Left lobe of liver (tissue), 2 donors: ENCODE measurements at regions not wholly inside any gene's neighbourhood (a gene's known extent, or its start where the extent isn't known, plus 50 kb on each side); places are given as distances from the start of the nearest gene placed in this dataset.

ENCODE experiments used
- ATAC-seq: fragments of 200-7000 bp; cut with Tn5 transposase; one replicate; pipeline ENCODE4 v1.9.1; 2020; ENCODE audit warnings: mild to moderate bottlenecking, moderate library complexity
- DNase-seq: peaks from one replicate; pipeline ENCODE4 v3.0.0-alpha.2; 2020; ENCODE audit warnings: low spot score
- donor health status: DM: no; HTN: no; CAD: no; lungs with moderate emphysema.
- donor health status: DM: no; HTN: yes; CAD: no.

GRCh38 chr9:89975630-89976029 lies 370.8 kb downstream of the GADD45G start:
- DNase-seq (no peak), ATAC-seq (no peak)

- ATAC-seq = peak; percentile 73
Measured at GRCh38 chr9:89978185-89978584, 373.4 kb downstream of the GADD45G start.

GRCh38 chr9:89980600-89980999 lies 375.8 kb downstream of the GADD45G start:
- DNase-seq = no peak
- ATAC-seq = no peak

More at GRCh38 chr9:89978185-89978584, 373.4 kb downstream of the GADD45G start:
- DNase-seq = no peak

DNA sequence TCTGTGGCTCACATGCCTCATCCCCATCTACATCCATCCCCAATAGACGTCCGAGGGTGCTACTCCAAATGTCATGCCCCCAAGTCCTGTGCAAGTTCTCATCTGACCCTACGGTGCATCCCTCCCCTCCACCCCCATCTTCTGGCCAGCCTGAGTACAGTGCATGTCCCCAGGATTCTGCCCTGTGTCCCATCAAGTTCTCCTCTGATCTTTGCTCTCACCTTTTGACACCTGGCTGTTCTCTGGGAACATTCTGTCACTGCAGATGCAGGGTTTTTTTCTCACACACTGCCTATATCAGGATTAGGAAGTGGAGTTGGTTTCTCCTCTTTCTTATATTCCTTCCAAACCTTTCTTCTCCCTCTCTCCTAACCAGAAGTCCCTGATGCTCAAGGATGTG lies 377.2 kb downstream of the GADD45G start:
- DNase-seq = no peak
- peak; percentile 81 for ATAC-seq

DNA sequence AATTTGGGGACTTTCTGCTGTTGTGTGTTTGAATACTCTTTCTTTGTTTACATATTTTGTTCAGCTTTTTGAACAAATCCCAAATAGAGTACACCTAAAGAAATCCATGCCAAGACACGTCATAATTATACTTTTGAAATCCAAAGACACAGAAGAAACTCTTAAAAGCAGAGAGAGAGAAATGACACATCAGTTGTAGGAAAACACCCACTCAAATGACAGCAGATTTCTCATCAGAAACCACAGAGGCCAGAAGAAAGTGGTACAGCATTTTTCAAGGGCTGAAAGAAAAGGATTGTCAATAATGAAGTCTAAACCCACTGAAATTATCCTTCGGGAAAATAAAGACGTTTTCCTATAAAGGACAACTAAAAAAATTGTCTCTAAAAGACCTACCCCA lies 378.6 kb downstream of the GADD45G start:
- ATAC-seq = no peak
- no peak for DNase-seq

DNA sequence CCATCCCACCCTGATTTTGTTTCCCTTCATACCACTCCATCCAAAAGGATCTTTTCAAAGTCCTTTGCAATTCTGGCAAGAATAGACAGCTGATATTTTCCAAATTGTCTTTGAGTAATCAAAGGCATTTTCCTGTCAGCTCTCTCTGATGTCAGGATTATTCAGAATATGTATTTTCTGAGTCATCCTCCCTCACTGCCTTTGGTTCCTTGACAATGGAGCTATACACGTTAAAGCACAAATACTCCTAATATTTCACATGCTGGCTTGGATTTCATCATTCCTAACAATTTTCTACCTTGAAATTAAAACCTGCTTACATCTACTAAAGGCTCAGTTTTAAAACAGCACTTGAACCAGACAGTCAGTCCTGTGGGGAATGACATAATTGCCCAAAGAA lies 379.4 kb downstream of the GADD45G start:
- DNase-seq (no peak), ATAC-seq (no peak)

- ATAC-seq (no peak), DNase-seq (no peak)
Measured at GRCh38 chr9:89985068-89985467, 380.3 kb downstream of the GADD45G start.

GRCh38 chr9:89986190-89986589 lies 381.4 kb downstream of the GADD45G start:
- ATAC-seq (no peak), DNase-seq (no peak)

DNA sequence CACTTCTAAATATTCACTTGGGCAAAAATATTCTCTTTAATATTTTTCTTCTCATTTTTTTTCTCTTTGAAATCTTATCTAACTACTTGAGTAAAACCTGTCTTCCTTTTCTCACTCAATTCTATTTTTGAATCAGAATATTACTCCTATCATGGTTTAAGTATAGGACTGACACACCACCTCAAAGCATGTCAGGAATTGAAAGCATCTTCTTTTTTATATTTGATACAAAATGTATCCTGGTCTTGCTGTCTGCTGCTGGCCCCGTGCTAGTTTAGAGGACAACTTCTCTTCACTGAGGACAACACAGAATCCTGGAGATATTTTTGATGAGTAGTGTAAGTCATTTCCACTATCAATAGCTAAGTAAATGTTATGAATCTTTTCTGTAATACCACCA lies 383.6 kb downstream of the GADD45G start:
- no peak for DNase-seq
- ATAC-seq = no peak

GRCh38 chr9:89991204-89991790 lies 386.5 kb downstream of the GADD45G start:
- DNase-seq = peak; percentile 70
- ATAC-seq = peak; percentile 11

- no peak for DNase-seq
- no peak for ATAC-seq
Measured at GRCh38 chr9:89992326-89993198, 387.8 kb downstream of the GADD45G start.

DNA sequence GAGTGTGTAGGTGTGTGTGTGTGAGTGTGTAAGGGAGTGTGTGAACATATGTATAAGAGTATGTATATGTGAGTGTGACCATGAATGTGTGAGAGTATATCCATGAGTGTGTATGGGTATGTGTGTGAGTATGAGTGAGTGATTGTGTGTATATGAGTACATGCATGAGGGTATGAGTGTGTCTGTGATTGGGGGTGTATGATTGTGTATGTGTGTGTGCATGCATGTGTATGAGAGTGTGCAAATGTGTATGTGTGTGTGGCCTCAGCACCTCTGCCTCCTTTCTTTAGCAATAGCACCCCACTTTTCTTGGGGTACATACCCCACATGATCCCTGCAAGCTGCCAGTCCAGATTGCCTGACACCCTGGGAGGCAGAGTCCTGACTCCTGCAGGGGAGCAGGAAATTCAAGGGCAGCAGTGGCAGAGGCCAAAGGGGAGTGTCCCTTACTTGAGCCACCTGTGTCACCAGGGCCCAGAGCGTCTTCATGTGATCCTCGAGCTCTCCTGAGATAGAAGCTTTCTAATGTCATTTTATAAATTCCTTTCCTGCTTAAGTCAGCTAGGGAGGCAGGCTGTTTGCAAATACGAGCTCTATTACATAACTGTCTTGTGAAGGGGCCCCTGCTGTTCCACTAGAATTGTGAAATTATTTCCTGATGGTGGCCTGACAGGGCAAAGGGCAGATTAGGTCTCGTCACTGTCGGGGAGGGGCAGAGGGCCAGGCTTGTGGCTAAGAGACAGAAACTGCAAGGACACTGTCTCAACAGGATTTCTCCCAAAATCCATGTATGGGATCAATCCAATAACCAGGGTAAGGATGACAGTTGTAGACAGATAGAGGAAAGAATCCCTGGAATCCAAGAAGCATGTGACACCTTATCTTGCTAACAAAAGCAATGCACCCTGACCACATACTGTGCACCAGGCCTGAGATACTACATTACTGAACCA lies 389.1 kb downstream of the GADD45G start:
- peak; percentile 94 for DNase-seq
- peak; percentile 56 for ATAC-seq

DNA sequence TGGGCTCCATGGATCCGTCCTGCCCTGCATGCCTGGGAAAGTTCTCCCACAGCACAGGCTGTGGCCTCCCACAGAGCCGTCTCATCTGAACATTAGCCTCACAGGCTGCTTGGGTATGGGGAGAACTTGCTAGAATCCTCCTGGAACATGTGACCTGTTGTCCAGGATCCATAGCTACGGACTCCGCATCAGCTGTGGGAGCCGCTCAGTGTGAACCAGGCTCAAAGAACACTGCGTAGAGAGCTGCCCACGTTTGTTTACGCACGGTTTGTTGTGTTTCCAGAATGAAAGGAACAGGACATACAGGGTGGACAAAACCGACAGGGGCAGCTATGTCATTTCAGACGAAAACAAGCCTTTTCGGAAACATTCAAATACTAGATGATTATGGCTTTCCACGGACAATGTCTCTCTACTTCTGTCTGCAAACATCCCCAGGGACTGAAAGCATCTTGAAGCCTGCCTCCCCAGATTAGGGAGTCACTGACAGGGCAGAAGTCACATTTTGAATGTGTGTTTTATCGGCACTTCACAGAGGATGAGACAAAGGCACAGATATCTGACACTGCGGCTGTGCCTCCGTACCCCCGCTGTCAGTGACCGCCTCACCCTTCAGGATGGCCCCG lies 390.3 kb downstream of the GADD45G start:
- ATAC-seq (peak; percentile 42), DNase-seq (peak; percentile 84)

DNA sequence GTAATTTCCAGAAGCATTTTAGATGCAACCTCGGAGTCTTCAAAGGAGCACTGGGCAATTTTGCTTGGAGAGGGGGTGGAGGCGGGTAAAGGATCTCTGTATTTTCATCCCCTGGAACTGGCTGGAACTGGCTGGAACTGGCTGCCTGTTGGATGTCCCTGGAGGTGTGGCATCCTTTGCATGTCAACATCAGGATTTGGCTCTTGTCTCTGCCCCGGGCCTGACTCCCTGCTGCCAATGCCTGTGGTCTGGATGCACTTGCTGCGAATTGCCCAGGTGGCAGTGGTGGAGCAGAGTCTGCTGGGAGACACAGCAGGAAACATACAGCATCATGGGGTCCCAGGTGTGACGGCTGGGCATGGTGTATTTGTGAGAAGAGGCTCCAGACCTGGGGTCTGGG lies 391.3 kb downstream of the GADD45G start:
- DNase-seq (peak; percentile 95), ATAC-seq (peak; percentile 57)

DNA sequence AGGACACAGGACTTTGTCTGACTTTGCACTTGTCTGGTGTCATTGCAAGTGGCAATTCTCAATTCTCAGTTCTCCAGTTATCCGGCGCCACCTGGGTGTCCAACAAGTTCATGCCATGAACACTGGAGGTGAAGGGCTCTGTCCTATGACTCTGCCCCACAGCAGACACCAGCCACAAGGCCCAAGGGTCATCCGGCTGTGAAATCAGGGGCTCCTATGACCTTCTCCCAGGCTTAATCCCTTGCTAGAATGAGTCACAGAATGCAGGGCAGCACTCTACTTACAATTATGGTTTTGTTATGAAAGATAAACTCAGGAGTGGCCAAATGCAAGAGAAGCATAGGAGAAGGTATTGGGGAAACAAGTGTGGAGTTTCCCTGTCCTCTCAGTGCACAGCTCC lies 392.0 kb downstream of the GADD45G start:
- ATAC-seq (no peak), DNase-seq (no peak)

DNA sequence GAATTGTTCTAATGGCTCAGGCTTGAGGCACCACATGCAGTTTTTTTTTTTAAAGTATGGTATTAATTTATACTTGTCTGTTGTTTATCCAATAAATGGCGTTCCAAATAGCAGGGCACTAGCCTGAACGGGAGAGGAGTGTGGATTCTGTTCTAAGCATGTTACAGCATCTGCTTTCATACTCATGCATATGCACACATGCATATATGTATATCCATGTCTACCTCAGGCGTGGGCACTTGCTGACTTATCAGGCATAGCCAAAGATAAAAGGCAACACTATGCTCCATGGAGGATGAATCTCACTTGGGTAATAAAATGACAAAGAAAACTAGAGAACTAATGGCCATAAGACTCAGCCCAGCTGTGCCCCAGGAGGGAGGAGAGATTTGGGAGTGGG lies 393.8 kb downstream of the GADD45G start:
- ATAC-seq = no peak

GRCh38 chr9:89999176-89999533 lies 394.3 kb downstream of the GADD45G start:
- DNase-seq = peak; percentile 77
- ATAC-seq = peak; percentile 57

More for the DNA sequence above, 393.8 kb downstream of the GADD45G start:
- DNase-seq = no peak

GRCh38 chr9:89999534-90000370 lies 394.9 kb downstream of the GADD45G start:
- peak; percentile 77 for ATAC-seq
- peak; percentile 97 for DNase-seq

GRCh38 chr9:90000925-90001324 lies 396.1 kb downstream of the GADD45G start:
- DNase-seq (no peak), ATAC-seq (no peak)

GRCh38 chr9:90001747-90002146 lies 396.9 kb downstream of the GADD45G start:
- no peak for ATAC-seq

More at GRCh38 chr9:90001747-90002146, 396.9 kb downstream of the GADD45G start:
- DNase-seq = no peak
